ENCODE measurements at regions not wholly inside any gene's neighbourhood (a gene's known extent, or its start where the extent isn't known, plus 50 kb on each side); places are given as distances from the start of the nearest gene placed in this dataset.
A peak's percentile ranks its signal among the peaks of the same experiment; 100 is the strongest.

DNA sequence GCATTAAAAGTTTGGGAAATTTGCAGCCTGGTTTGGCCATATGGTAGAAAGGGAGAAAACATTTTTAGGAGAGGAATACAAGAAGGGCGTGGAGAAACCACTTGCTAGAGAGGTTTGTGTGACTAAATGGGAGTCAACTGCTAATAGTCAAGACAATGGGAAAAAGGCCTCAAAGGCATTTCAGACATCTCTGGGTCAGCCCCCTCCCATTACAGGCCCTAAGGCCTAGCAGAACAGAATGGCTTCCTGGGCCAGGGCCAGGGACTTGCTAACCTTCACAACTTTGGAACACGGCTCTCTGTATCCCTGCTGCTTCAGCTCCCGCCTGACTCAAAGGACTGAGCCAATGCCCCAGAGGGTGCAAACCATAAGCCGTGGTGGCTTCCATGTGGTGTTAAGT, 752.3 kb upstream of the ADAMTS5 start:
- in situ Hi-C loops (cut with MboI; ENCODE audit: low sequenced_read_pairs, unreplicated experiment), result loop anchor here (25.0 kb wide), 1 partner anchor 882 kb away; the partner anchor contains the start of gene ADAMTS1
- TF ChIP-seq, protein P1, sequence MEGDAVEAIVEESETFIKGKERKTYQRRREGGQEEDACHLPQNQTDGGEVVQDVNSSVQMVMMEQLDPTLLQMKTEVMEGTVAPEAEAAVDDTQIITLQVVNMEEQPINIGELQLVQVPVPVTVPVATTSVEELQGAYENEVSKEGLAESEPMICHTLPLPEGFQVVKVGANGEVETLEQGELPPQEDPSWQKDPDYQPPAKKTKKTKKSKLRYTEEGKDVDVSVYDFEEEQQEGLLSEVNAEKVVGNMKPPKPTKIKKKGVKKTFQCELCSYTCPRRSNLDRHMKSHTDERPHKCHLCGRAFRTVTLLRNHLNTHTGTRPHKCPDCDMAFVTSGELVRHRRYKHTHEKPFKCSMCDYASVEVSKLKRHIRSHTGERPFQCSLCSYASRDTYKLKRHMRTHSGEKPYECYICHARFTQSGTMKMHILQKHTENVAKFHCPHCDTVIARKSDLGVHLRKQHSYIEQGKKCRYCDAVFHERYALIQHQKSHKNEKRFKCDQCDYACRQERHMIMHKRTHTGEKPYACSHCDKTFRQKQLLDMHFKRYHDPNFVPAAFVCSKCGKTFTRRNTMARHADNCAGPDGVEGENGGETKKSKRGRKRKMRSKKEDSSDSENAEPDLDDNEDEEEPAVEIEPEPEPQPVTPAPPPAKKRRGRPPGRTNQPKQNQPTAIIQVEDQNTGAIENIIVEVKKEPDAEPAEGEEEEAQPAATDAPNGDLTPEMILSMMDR (IDR thresholded peaks at IDR 0.05; ENCODE audit: borderline replicate concordance, control extremely low read depth, extremely low read depth, insufficient read depth, missing control alignments), result no peak
- DNase-seq (ENCODE audit: low spot score), result no peak

DNA sequence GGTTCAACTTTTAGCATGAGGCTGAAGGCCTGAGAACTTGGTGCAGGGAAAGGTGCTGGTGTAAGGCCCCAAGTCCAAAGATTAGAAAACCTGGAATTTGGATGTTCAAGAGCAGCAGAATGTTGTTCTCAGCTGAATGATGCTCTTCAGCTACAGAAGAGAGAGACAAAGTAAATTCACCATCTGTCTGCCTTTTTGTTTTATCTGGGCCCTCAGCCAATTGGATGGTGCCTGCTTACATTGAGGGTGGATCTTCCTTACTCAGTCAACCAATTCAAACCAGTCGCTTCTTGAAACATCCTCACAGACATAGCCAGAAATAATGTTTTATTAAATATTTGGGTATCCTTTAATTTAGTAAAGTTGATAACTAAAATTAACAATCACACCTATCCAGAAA, 748.2 kb upstream of the ADAMTS5 start:
- DNase-seq (ENCODE audit: low spot score), result no peak
- in situ Hi-C loops (cut with MboI; ENCODE audit: low sequenced_read_pairs, unreplicated experiment), result loop anchor here (25.0 kb wide), 1 partner anchor 878 kb away; the partner anchor contains the start of gene ADAMTS1
- TF ChIP-seq, protein P1 (IDR thresholded peaks at IDR 0.05; ENCODE audit: borderline replicate concordance, control extremely low read depth, extremely low read depth, insufficient read depth, missing control alignments), result no peak

DNA sequence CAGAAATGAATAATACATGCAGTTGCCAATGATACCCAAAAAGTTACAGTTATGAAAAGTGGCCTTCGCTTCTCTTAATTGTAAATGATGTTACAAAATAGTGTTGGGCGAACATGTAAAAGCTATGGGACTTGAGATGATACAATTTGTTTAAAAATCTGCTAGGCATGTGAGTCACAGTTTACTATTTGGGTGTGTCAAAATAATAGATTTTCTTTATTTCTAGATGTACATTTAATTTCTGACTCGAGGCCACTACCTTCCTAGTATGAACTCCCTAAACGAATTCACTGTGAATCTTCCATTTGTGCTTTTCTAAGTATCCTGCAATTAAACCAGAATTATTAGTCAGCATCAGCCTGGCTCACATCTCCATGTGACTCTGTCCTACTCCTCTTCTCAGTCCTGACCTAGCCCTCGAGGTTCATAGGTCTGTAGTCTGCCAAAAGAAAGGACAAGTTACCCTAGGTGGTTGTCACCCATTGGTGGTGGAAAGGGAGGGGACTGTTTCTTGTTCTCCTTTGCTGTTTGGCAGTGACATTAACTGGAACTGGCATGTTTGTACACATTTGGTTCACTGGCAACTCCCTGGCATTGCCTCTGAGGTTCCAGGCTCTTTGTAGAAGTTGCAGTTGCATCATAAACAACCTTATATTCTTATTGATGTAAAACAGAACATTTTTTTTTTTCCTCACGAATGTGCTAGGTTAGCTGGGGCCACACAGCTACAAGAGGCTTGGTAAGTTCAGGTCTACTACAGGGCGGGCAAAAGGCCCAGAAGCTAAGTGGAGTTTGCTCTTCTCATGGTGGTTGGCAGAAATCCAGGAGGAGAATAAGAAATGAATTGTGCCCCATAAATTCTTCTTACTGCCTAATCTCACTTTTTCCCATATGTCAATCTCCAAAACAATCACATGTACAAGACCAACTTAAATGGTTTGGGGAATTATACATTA, 746.5 kb upstream of the ADAMTS5 start:
- in situ Hi-C loops (cut with MboI; ENCODE audit: low sequenced_read_pairs, unreplicated experiment), result loop anchor here (25.0 kb wide), 1 partner anchor 876 kb away; the partner anchor contains the start of gene ADAMTS1
- no peak for DNase-seq (ENCODE audit: low spot score)

DNA sequence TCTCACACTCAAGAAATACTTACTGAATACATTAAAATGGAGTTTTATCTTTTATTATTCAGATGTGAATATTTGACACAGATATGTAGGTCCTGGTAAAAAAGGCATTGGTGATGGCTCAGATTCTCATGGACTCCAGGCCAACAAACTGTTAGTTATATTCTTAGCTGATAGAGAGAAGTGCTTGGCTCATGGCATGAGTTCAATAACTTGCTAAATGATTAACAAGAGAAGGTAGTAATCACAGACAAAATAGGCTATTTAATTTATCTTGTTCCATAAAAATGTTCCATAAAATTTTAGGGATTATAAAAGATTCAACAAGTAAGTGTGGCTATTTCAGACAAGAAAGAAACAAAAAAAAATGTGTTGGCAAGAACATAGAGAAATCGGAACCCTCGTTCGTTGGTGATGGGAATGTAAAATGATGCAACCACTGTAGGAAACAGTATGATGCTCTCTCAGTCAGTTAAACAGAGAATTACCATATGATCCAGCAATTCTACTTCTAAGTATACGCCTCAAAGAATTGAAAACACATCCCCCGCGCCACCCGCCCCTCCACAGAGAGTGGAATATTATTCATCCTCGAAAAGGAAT, 737.8 kb upstream of the ADAMTS5 start:
- DNase-seq (ENCODE audit: low spot score), result no peak
- in situ Hi-C loops (cut with MboI; ENCODE audit: low sequenced_read_pairs, unreplicated experiment), result loop anchor here (25.0 kb wide), 1 partner anchor 867 kb away; the partner anchor contains the start of gene ADAMTS1
- TF ChIP-seq, protein P1 (IDR thresholded peaks at IDR 0.05; ENCODE audit: borderline replicate concordance, control extremely low read depth, extremely low read depth, insufficient read depth, missing control alignments), result no peak

More for the DNA sequence above, 746.5 kb upstream of the ADAMTS5 start:
- TF ChIP-seq, protein P1 (IDR thresholded peaks at IDR 0.05; ENCODE audit: borderline replicate concordance, control extremely low read depth, extremely low read depth, insufficient read depth, missing control alignments), result no peak

DNA sequence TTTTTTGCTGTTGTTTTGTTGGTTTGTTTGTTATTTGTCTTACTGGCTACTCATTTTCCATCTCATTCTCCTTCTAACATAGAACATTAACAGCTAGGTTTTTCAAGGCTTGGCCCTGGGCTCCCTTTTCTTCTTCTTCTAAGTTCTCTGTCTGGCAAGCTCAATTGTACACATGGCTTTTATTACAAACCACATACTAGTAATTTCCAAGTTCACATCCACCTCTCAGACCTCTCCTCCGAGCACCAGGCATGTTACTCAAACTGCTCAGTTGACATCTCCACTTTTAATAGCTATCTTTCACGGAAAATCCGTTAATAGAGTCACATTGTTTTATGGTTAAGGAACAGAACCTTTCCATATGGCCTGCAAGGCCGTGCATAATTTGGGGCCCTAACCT, 736.9 kb upstream of the ADAMTS5 start:
- in situ Hi-C loops (cut with MboI; ENCODE audit: low sequenced_read_pairs, unreplicated experiment), result loop anchor here (25.0 kb wide), 1 partner anchor 866 kb away; the partner anchor contains the start of gene ADAMTS1
- TF ChIP-seq, protein P1 (IDR thresholded peaks at IDR 0.05; ENCODE audit: borderline replicate concordance, control extremely low read depth, extremely low read depth, insufficient read depth, missing control alignments), result no peak
- no peak for DNase-seq (ENCODE audit: low spot score)

DNA sequence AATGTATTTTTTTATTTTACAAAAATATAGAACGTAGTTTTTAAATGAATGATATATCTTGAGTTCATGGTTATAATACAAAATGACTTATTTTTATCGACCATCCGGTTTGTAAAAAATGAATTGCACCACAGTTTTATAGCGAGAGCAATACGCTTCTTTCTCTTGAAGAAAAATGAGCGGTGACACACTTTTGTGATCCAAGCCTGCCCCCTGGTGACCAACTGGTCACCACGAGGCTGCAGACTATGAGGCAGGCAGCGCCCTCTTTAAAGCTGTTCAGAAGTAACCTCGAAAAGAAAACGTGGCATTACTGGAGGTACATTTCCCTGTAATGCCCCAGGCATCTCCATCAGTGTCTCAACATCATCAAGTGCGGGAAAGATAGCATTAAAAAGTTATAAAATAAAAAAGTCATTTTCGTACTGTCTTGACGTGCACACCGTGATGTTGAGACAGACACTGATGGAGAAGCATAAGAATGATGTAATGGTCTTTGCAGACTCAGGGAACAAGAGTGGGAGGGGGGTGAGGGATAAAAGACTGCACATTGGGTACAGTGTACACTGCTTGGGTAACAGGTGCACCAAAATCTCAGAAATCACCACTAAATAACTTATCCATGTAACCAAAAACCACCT, 734.2 kb upstream of the ADAMTS5 start:
- TF ChIP-seq, protein P1 (IDR thresholded peaks at IDR 0.05; ENCODE audit: borderline replicate concordance, control extremely low read depth, extremely low read depth, insufficient read depth, missing control alignments), result peak; percentile 64
- in situ Hi-C loops (cut with MboI; ENCODE audit: low sequenced_read_pairs, unreplicated experiment), result loop anchor here (25.0 kb wide), 1 partner anchor 864 kb away; the partner anchor contains the start of gene ADAMTS1
- DNase-seq (ENCODE audit: low spot score), result peak; percentile 23
